MM.1S (cell line): ENCODE measurements at regions not wholly inside any gene's neighbourhood (a gene's known extent, or its start where the extent isn't known, plus 50 kb on each side); places are given as distances from the start of the nearest gene placed in this dataset.

Experiments used
- DNase-seq: peaks from one replicate; pipeline ENCODE4 v3.0.0-alpha.2; 2015
- H2AFZ ChIP-seq: fragments of 300-600 bp; sonication (generic); 2 replicates; pipeline ENCODE4 v1.6.0; 2016; ENCODE audit warnings: antibody characterized with exemption, low read length
- H3F3A ChIP-seq: fragments of 300-600 bp; sonication (generic); 2 replicates; pipeline ENCODE4 v1.6.1; 2016; ENCODE audit warnings: mild to moderate bottlenecking, antibody characterized with exemption, low read length, moderate library complexity, mixed read lengths; ENCODE audit not compliant: insufficient read depth
- H3K27ac ChIP-seq: fragments of 300-600 bp; sonication (generic); 2 replicates; pipeline ENCODE4 v1.5.1; 2016; ENCODE audit warnings: mild to moderate bottlenecking, low read length
- H3K27me3 ChIP-seq: fragments of 300-600 bp; sonication (generic); replicated peaks from 2 replicates; pipeline ENCODE4 v1.6.0; 2016; ENCODE audit warnings: low read length; ENCODE audit not compliant: insufficient read depth
- H3K36me3 ChIP-seq: fragments of 300-600 bp; sonication (generic); replicated peaks from 2 replicates; pipeline ENCODE4 v1.6.1; 2016; ENCODE audit warnings: mild to moderate bottlenecking, low read length, mixed read lengths; ENCODE audit not compliant: insufficient read depth
- H3K4me1 ChIP-seq: fragments of 300-600 bp; sonication (generic); 2 replicates; pipeline ENCODE4 v1.6.1; 2016; ENCODE audit warnings: low read length, mixed read lengths
- H3K4me2 ChIP-seq: fragments of 300-600 bp; sonication (generic); 2 replicates; pipeline ENCODE4 v1.6.0; 2016; ENCODE audit warnings: low read depth, low read length
- H3K4me3 ChIP-seq: fragments of 300-600 bp; sonication (generic); 2 replicates; pipeline ENCODE4 v1.5.1; 2016; ENCODE audit warnings: low read length, mixed read lengths
- H3K79me2 ChIP-seq: fragments of 300-600 bp; sonication (generic); 2 replicates; pipeline ENCODE4 v1.6.1; 2016; ENCODE audit warnings: mixed run types, low read length, mixed read lengths
- H3K9ac ChIP-seq: fragments of 300-600 bp; sonication (generic); 2 replicates; pipeline ENCODE4 v1.6.1; 2016; ENCODE audit warnings: low read length, mixed read lengths
- H3K9me2 ChIP-seq: fragments of 300-600 bp; sonication (generic); replicated peaks from 2 replicates; pipeline ENCODE4 v1.6.1; 2016; ENCODE audit warnings: mild to moderate bottlenecking, low read length, mixed read lengths; ENCODE audit not compliant: insufficient read depth
- H3K9me3 ChIP-seq: fragments of 300-600 bp; sonication (generic); replicated peaks from 2 replicates; pipeline ENCODE4 v1.6.1; 2016; ENCODE audit warnings: mild to moderate bottlenecking, low read length, mixed read lengths; ENCODE audit not compliant: insufficient read depth
- H4K20me1 ChIP-seq: fragments of 300-600 bp; sonication (generic); 2 replicates; pipeline ENCODE4 v1.6.1; 2016; ENCODE audit warnings: mild to moderate bottlenecking, low read length, moderate library complexity, mixed read lengths; ENCODE audit not compliant: insufficient read depth
- EZH2 ChIP-seq: fragments of 300-600 bp; sonication (generic); optimal IDR thresholded peaks from 2 replicates; pipeline ENCODE3; 2017; ENCODE audit warnings: low read depth, mild to moderate bottlenecking, antibody characterized with exemption, low read length, mixed read lengths
- EZH2phosphoT487 ChIP-seq: fragments of 300-600 bp; sonication (generic); IDR thresholded peaks from 2 replicates; pipeline ENCODE4 v1.6.1; 2018; ENCODE audit warnings: antibody characterized with exemption, low read length
- TF ChIP-seq, protein P1 (sequence below): fragments of 300-600 bp; sonication (generic); IDR thresholded peaks from 2 replicates; pipeline ENCODE4 v1.5.1; 2016; ENCODE audit warnings: antibody characterized with exemption, low read length, mixed read lengths

DNA sequence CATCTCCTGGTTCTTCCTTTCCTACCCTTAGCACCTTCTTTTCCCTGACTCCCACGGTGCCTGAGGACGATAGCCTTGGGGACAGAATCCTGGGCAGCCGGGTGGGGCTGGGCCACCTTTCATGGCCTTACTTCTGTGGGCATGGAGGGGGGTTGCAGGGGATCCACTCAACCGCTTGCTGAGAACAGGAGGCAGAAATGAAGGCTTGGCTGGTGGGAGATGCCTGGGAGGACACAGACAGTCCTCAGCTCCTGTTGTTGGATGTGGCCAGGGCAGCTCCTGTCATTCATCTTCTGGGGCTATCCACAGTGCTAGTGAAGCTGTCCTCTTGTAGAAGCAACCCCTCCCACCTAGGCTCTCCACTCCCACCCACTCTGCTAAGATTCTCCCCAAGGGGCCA lies 95.5 kb upstream of the CELF4 start:
- H3K4me3 ChIP-seq: no peak overlapping the region
- no peak overlapping the region for H3K27ac ChIP-seq
- no peaks in the 10 kb centered on the region for H3K27me3 ChIP-seq

DNA sequence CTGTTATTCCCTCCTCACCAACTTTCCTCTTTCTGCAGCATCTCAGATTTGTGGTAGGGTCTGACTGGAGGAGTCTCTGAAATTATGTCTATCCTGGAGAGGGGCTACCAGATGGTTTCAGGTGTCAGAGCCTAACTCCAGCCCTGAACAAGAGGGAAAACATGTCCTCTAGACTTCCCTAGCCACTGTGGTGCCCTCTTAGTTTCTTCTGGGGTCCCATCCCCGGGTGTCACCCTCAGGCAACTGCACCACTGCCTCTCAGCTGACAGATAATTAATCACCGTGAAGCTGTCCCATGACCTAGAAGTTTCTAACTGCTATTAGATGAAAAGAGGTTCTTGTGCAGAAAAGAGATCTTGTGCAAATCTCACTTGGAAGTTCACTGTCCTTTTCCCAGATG lies 95.1 kb upstream of the CELF4 start:
- no peaks in the 10 kb centered on the region for H3K9me3 ChIP-seq
- no peaks in the 10 kb centered on the region for H3K4me1 ChIP-seq
- no peak overlapping the region for H3K4me3 ChIP-seq
- TF ChIP-seq EZH2 (no peak), EZH2phosphoT487 (no peak)
- TF ChIP-seq, protein P1, sequence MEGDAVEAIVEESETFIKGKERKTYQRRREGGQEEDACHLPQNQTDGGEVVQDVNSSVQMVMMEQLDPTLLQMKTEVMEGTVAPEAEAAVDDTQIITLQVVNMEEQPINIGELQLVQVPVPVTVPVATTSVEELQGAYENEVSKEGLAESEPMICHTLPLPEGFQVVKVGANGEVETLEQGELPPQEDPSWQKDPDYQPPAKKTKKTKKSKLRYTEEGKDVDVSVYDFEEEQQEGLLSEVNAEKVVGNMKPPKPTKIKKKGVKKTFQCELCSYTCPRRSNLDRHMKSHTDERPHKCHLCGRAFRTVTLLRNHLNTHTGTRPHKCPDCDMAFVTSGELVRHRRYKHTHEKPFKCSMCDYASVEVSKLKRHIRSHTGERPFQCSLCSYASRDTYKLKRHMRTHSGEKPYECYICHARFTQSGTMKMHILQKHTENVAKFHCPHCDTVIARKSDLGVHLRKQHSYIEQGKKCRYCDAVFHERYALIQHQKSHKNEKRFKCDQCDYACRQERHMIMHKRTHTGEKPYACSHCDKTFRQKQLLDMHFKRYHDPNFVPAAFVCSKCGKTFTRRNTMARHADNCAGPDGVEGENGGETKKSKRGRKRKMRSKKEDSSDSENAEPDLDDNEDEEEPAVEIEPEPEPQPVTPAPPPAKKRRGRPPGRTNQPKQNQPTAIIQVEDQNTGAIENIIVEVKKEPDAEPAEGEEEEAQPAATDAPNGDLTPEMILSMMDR: no peak
- H3K79me2 ChIP-seq: no peaks in the 10 kb centered on the region
- no peaks in the 10 kb centered on the region for H3F3A ChIP-seq
- H2AFZ ChIP-seq: no peak overlapping the region
- H3K4me2 ChIP-seq: no peak overlapping the region
- H3K9ac ChIP-seq: no peak overlapping the region
- H3K27ac ChIP-seq: no peak overlapping the region
- no peaks in the 10 kb centered on the region for H3K9me2 ChIP-seq
- H3K36me3 ChIP-seq: no peaks in the 10 kb centered on the region
- no peaks in the 10 kb centered on the region for H4K20me1 ChIP-seq
- DNase-seq: no peak
- no peaks in the 10 kb centered on the region for H3K27me3 ChIP-seq

More for the DNA sequence above, 95.5 kb upstream of the CELF4 start:
- TF ChIP-seq EZH2 (no peak), EZH2phosphoT487 (no peak)
- TF ChIP-seq, protein P1: no peak
- Histone ChIP-seq H3K9ac (no peak overlapping the region), H3K79me2 (no peaks in the 10 kb centered on the region), H3K9me2 (no peaks in the 10 kb centered on the region), H3K36me3 (no peaks in the 10 kb centered on the region), H3K4me1 (no peaks in the 10 kb centered on the region), H2AFZ (no peak overlapping the region), H3K9me3 (no peaks in the 10 kb centered on the region), H4K20me1 (no peaks in the 10 kb centered on the region), H3K4me2 (no peak overlapping the region), H3F3A (no peaks in the 10 kb centered on the region)
- DNase-seq: no peak

DNA sequence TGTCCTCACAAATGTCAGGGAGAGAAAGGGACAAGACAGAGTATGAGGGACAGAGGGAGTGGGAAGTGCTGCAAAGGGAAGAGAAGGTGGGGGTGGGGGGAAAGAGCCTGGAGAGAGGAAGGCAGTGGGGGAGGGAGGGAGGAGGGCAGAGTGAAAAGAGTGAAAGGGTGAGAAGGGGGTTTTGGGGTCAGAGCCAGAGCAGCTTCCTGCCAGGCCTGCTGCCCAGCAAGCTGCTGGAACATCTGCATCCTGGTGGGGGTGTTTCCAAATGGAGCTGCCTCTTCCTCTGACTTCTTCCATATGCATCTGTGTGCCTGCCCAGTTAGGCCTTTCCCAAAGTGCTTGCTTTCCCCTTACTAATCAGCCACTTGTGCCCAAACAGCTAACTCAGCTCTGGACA lies 94.3 kb upstream of the CELF4 start:
- no peaks in the 10 kb centered on the region for H3K36me3 ChIP-seq
- TF ChIP-seq EZH2phosphoT487 (no peak), EZH2 (no peak)
- TF ChIP-seq, protein P1: no peak
- no peaks in the 10 kb centered on the region for H3K9me3 ChIP-seq
- no peaks in the 10 kb centered on the region for H3F3A ChIP-seq
- no peak for DNase-seq
- H3K4me2 ChIP-seq: no peak overlapping the region
- no peak overlapping the region for H3K4me3 ChIP-seq
- no peaks in the 10 kb centered on the region for H3K9me2 ChIP-seq
- H3K4me1 ChIP-seq: no peaks in the 10 kb centered on the region
- H2AFZ ChIP-seq: no peak overlapping the region
- no peak overlapping the region for H3K9ac ChIP-seq
- no peaks in the 10 kb centered on the region for H4K20me1 ChIP-seq
- no peaks in the 10 kb centered on the region for H3K79me2 ChIP-seq
- H3K27me3 ChIP-seq: no peaks in the 10 kb centered on the region
- no peak overlapping the region for H3K27ac ChIP-seq
